ENCODE measurements at regions not wholly inside any gene's neighbourhood (a gene's known extent, or its start where the extent isn't known, plus 50 kb on each side); places are given as distances from the start of the nearest gene placed in this dataset.

DNA sequence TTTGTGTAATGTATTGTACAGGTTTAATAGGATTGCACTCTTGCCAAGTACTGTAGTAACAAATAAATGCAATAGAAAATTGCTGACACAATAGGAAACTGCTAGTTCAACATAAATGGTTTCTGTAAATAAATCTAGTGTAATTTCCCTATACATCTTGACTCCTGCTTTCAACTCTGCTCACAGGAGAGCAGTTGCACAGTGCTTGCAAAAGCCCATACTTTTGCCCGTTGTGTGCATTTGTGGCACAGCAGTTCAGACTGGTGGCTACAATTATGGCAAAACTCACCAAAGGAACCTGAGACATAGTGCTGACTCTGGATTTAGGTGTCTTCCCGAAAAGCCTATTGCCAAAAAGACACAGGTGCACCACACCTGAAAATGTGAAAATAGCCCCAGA is 953.3 kb upstream of the SLC35B3 start:
- Histone ChIP-seq H3K9ac (ENCODE audit: low read depth in 1 of 2, low read length in 2 of 2) (no peak overlapping the region), H3K27me3 (ENCODE audit: control insufficient read depth in 4 of 4, insufficient read depth in 4 of 4, low read length in 3 of 4) (no peaks in the 10 kb centered on the region), H3K4me3 (ENCODE audit: low read depth in 1 of 3, low read length in 3 of 3) (no peak overlapping the region), H3K36me3 (ENCODE audit: control insufficient read depth in 4 of 4, insufficient read depth in 3 of 4, low read depth in 1 of 4, low read length in 3 of 4) (no peaks in the 10 kb centered on the region), H3K27ac (ENCODE audit: low read depth in 1 of 2, low read length in 2 of 2) (no peak overlapping the region), H3K4me1 (ENCODE audit: control insufficient read depth in 4 of 4, insufficient read depth in 4 of 4, low read length in 3 of 4) (no peaks in the 10 kb centered on the region), H3K9me3 (ENCODE audit: control insufficient read depth in 4 of 4, low read length in 3 of 4) (no peaks in the 10 kb centered on the region)
- 86% methylated on average over 2 of the region's 2 CpGs for WGBS
- TF ChIP-seq, protein P1, sequence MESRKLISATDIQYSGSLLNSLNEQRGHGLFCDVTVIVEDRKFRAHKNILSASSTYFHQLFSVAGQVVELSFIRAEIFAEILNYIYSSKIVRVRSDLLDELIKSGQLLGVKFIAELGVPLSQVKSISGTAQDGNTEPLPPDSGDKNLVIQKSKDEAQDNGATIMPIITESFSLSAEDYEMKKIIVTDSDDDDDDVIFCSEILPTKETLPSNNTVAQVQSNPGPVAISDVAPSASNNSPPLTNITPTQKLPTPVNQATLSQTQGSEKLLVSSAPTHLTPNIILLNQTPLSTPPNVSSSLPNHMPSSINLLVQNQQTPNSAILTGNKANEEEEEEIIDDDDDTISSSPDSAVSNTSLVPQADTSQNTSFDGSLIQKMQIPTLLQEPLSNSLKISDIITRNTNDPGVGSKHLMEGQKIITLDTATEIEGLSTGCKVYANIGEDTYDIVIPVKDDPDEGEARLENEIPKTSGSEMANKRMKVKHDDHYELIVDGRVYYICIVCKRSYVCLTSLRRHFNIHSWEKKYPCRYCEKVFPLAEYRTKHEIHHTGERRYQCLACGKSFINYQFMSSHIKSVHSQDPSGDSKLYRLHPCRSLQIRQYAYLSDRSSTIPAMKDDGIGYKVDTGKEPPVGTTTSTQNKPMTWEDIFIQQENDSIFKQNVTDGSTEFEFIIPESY (IDR thresholded peaks at IDR 0.05): no peak
- TF ChIP-seq, protein P2, sequence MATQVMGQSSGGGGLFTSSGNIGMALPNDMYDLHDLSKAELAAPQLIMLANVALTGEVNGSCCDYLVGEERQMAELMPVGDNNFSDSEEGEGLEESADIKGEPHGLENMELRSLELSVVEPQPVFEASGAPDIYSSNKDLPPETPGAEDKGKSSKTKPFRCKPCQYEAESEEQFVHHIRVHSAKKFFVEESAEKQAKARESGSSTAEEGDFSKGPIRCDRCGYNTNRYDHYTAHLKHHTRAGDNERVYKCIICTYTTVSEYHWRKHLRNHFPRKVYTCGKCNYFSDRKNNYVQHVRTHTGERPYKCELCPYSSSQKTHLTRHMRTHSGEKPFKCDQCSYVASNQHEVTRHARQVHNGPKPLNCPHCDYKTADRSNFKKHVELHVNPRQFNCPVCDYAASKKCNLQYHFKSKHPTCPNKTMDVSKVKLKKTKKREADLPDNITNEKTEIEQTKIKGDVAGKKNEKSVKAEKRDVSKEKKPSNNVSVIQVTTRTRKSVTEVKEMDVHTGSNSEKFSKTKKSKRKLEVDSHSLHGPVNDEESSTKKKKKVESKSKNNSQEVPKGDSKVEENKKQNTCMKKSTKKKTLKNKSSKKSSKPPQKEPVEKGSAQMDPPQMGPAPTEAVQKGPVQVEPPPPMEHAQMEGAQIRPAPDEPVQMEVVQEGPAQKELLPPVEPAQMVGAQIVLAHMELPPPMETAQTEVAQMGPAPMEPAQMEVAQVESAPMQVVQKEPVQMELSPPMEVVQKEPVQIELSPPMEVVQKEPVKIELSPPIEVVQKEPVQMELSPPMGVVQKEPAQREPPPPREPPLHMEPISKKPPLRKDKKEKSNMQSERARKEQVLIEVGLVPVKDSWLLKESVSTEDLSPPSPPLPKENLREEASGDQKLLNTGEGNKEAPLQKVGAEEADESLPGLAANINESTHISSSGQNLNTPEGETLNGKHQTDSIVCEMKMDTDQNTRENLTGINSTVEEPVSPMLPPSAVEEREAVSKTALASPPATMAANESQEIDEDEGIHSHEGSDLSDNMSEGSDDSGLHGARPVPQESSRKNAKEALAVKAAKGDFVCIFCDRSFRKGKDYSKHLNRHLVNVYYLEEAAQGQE (IDR thresholded peaks at IDR 0.05): no peak
- TF ChIP-seq, protein P3, sequence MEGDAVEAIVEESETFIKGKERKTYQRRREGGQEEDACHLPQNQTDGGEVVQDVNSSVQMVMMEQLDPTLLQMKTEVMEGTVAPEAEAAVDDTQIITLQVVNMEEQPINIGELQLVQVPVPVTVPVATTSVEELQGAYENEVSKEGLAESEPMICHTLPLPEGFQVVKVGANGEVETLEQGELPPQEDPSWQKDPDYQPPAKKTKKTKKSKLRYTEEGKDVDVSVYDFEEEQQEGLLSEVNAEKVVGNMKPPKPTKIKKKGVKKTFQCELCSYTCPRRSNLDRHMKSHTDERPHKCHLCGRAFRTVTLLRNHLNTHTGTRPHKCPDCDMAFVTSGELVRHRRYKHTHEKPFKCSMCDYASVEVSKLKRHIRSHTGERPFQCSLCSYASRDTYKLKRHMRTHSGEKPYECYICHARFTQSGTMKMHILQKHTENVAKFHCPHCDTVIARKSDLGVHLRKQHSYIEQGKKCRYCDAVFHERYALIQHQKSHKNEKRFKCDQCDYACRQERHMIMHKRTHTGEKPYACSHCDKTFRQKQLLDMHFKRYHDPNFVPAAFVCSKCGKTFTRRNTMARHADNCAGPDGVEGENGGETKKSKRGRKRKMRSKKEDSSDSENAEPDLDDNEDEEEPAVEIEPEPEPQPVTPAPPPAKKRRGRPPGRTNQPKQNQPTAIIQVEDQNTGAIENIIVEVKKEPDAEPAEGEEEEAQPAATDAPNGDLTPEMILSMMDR (IDR thresholded peaks at IDR 0.05; ENCODE audit: low read depth, low read length, missing input control): no peak
- no peak for DNase-seq (ENCODE audit: low spot score)

DNA sequence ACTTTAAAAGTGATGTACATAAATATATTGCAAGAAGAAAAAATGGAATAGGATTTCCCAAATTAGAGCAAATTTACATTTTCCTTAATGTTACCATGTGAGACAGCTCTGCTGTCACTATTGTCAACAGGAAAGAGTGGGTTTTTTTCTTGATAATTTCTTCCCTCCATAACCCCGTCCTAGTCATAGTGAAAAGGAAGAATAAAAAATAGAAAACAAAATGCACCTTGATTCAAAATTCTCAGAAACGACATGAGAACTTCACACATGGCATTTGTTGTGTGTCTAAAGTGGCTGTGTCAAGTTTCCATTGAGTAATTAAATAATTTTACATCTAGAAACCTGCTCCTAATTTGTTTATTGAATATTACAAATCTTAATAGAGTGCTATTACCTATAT is 945.2 kb upstream of the SLC35B3 start:
- no peak overlapping the region for H3K9ac ChIP-seq (ENCODE audit: low read depth in 1 of 2, low read length in 2 of 2)
- peaks cover 0 to 4% (median 0%) of the 10 kb centered on the region in 4 donors for H3K27me3 ChIP-seq (ENCODE audit: control insufficient read depth in 4 of 4, insufficient read depth in 4 of 4, low read length in 3 of 4)
- DNase-seq (ENCODE audit: low spot score): no peak
- peaks cover 0 to 4% (median 0%) of the 10 kb centered on the region in 4 donors for H3K9me3 ChIP-seq (ENCODE audit: control insufficient read depth in 4 of 4, low read length in 3 of 4)
- WGBS: 69% methylated on average over 2 of the region's 2 CpGs
- no peaks in the 10 kb centered on the region for H3K4me1 ChIP-seq (ENCODE audit: control insufficient read depth in 4 of 4, insufficient read depth in 4 of 4, low read length in 3 of 4)
- H3K4me3 ChIP-seq (ENCODE audit: low read depth in 1 of 3, low read length in 3 of 3): no peak overlapping the region
- H3K36me3 ChIP-seq (ENCODE audit: control insufficient read depth in 4 of 4, insufficient read depth in 3 of 4, low read depth in 1 of 4, low read length in 3 of 4): no peaks in the 10 kb centered on the region
- TF ChIP-seq RAD21 (IDR thresholded peaks at IDR 0.05) (no peak), TAF1 (conservative IDR thresholded peaks at IDR 0.05) (no peak), NR2F2 (IDR thresholded peaks at IDR 0.05) (no peak), FOXA1 (IDR thresholded peaks at IDR 0.05) (no peak), SP1 (IDR thresholded peaks at IDR 0.05) (no peak), RXRA (IDR thresholded peaks at IDR 0.05) (no peak), GABPA (IDR thresholded peaks at IDR 0.05 in 1 of 2, conservative IDR thresholded peaks at IDR 0.05 in 1 of 2) (no peak), FOXA2 (IDR thresholded peaks at IDR 0.05) (no peak), EGR1 (IDR thresholded peaks at IDR 0.05; ENCODE audit: low read depth in 2 of 2) (no peak), HNF4A (conservative IDR thresholded peaks at IDR 0.05) (no peak), JUND (IDR thresholded peaks at IDR 0.05) (no peak)
- TF ChIP-seq, protein P4, sequence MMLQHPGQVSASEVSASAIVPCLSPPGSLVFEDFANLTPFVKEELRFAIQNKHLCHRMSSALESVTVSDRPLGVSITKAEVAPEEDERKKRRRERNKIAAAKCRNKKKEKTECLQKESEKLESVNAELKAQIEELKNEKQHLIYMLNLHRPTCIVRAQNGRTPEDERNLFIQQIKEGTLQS (IDR thresholded peaks at IDR 0.05): no peak
- TF ChIP-seq, protein P5, sequence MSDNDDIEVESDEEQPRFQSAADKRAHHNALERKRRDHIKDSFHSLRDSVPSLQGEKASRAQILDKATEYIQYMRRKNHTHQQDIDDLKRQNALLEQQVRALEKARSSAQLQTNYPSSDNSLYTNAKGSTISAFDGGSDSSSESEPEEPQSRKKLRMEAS (IDR thresholded peaks at IDR 0.05): no peak
- TF ChIP-seq, protein P1 (IDR thresholded peaks at IDR 0.05): no peak
- TF ChIP-seq, protein P3 (IDR thresholded peaks at IDR 0.05; ENCODE audit: low read depth, low read length, missing input control): no peak
- TF ChIP-seq, protein P2 (IDR thresholded peaks at IDR 0.05): no peak
- H3K27ac ChIP-seq (ENCODE audit: low read depth in 1 of 2, low read length in 2 of 2): no peak overlapping the region

Measured in liver (tissue), 8 donors.